ENCODE measurements at regions not wholly inside any gene's neighbourhood (a gene's known extent, or its start where the extent isn't known, plus 50 kb on each side); places are given as distances from the start of the nearest gene placed in this dataset.

- TF ChIP-seq, protein P1, sequence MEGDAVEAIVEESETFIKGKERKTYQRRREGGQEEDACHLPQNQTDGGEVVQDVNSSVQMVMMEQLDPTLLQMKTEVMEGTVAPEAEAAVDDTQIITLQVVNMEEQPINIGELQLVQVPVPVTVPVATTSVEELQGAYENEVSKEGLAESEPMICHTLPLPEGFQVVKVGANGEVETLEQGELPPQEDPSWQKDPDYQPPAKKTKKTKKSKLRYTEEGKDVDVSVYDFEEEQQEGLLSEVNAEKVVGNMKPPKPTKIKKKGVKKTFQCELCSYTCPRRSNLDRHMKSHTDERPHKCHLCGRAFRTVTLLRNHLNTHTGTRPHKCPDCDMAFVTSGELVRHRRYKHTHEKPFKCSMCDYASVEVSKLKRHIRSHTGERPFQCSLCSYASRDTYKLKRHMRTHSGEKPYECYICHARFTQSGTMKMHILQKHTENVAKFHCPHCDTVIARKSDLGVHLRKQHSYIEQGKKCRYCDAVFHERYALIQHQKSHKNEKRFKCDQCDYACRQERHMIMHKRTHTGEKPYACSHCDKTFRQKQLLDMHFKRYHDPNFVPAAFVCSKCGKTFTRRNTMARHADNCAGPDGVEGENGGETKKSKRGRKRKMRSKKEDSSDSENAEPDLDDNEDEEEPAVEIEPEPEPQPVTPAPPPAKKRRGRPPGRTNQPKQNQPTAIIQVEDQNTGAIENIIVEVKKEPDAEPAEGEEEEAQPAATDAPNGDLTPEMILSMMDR (IDR thresholded peaks at IDR 0.05): no peak
- TF ChIP-seq POLR2A (IDR thresholded peaks at IDR 0.05) (no peak), EP300 (IDR thresholded peaks at IDR 0.05) (no peak)
Measured at GRCh38 chr20:39474879-39475278, 512.7 kb downstream of the DHX35 start.

Measured in ovary (tissue), 3 donors.